HG03439 (cell line): ENCODE measurements at regions not wholly inside any gene's neighbourhood (a gene's known extent, or its start where the extent isn't known, plus 50 kb on each side); places are given as distances from the start of the nearest gene placed in this dataset.
"Not testable (repeated sequence)": the region's sequence is repeated elsewhere in the genome, so short reads cannot be mapped to it uniquely, and the experiment has no call there.

Source experiments
- ATAC-seq: cut with Tn5 transposase; IDR thresholded peaks from one replicate; pipeline ENCODE4 v1.9.1; 2021; ENCODE audit warnings: mild to moderate bottlenecking, moderate library complexity; ENCODE audit not compliant: unreplicated experiment

GRCh38 chr4:129971419-129971818 is 875.5 kb downstream of the C4orf33 start:
- no peak for ATAC-seq

GRCh38 chr4:129972257-129972656 is 876.3 kb downstream of the C4orf33 start:
- ATAC-seq = no peak

- no peak for ATAC-seq
Measured at GRCh38 chr4:129974730-129975129, 878.8 kb downstream of the C4orf33 start.

- no peak for ATAC-seq
Measured at GRCh38 chr4:129978315-129978714, 882.4 kb downstream of the C4orf33 start.

GRCh38 chr4:129988957-129989356 is 893.0 kb downstream of the C4orf33 start:
- no peak for ATAC-seq

- ATAC-seq = no peak
Measured at GRCh38 chr4:129994715-129995114, 898.8 kb downstream of the C4orf33 start.

GRCh38 chr4:129998436-129999150 is 902.6 kb downstream of the C4orf33 start:
- no peak for ATAC-seq

- no peak for ATAC-seq
Measured at GRCh38 chr4:129999156-129999555, 903.2 kb downstream of the C4orf33 start.

GRCh38 chr4:130008461-130008860 is 912.5 kb downstream of the C4orf33 start:
- no peak for ATAC-seq

GRCh38 chr4:130012806-130013205 is 916.9 kb downstream of the C4orf33 start:
- ATAC-seq = not testable (repeated sequence)

GRCh38 chr4:130021706-130022105 is 925.8 kb downstream of the C4orf33 start:
- no peak for ATAC-seq

- no peak for ATAC-seq
Measured at GRCh38 chr4:130023088-130023487, 927.1 kb downstream of the C4orf33 start.

- no peak for ATAC-seq
Measured at GRCh38 chr4:130025701-130026100, 929.7 kb downstream of the C4orf33 start.

- ATAC-seq = no peak
Measured at GRCh38 chr4:130026185-130026584, 930.2 kb downstream of the C4orf33 start.

- no peak for ATAC-seq
Measured at GRCh38 chr4:130027973-130028372, 932.0 kb downstream of the C4orf33 start.

- ATAC-seq = peak; percentile 64
Measured at GRCh38 chr4:130028552-130028951, 932.6 kb downstream of the C4orf33 start.

- ATAC-seq = no peak
Measured at GRCh38 chr4:130029442-130029841, 933.5 kb downstream of the C4orf33 start.

- ATAC-seq = no peak
Measured at GRCh38 chr4:130031858-130032257, 935.9 kb downstream of the C4orf33 start.

GRCh38 chr4:130033657-130034056 is 937.7 kb downstream of the C4orf33 start:
- ATAC-seq = not testable (repeated sequence)

GRCh38 chr4:130034876-130035275 is 938.9 kb downstream of the C4orf33 start:
- ATAC-seq = no peak

GRCh38 chr4:130035391-130035790 is 939.4 kb downstream of the C4orf33 start:
- no peak for ATAC-seq

GRCh38 chr4:130037866-130038265 is 941.9 kb downstream of the C4orf33 start:
- ATAC-seq = not testable (repeated sequence)

- not testable (repeated sequence) for ATAC-seq
Measured at GRCh38 chr4:130038540-130038939, 942.6 kb downstream of the C4orf33 start.
